HepG2 (cell line): ENCODE measurements at regions not wholly inside any gene's neighbourhood (a gene's known extent, or its start where the extent isn't known, plus 50 kb on each side); places are given as distances from the start of the nearest gene placed in this dataset.

ENCODE experiments used
- ATAC-seq: fragments of 200-7000 bp; cut with Tn5 transposase; 3 replicates; pipeline ENCODE4 v1.9.1; 2020; ENCODE audit warnings: mild to moderate bottlenecking, moderate library complexity
- BruUV-seq: library from RNA; stranded (reverse); fragments of 400-500 nt; replicated peaks from 2 replicates; lab custom pipeline; 2021; lab: Mats Ljungman, UMichigan
- CTCF ChIA-PET: fragments of 300-600 bp; formaldehyde crosslinking; extraction: SDS; loops from one replicate; lab custom pipeline; 2021; ENCODE audit warnings: low total read pairs, inconsistent platforms, low intra/inter-chr PET ratio; lab: Yijun Ruan, JAX
- POLR2A ChIA-PET: fragments of 350-600 bp; sonication (Branson Sonifier 250); formaldehyde crosslinking; loops from one replicate; lab custom pipeline; 2020; ENCODE audit warnings: antibody characterized with exemption, inconsistent platforms; lab: Yijun Ruan, JAX
- DNase-seq: peaks from one replicate; pipeline ENCODE4 v3.0.0-alpha.2; 2015; ENCODE audit warnings: low spot score
- FAIRE-seq: peaks from 3 replicates; lab custom pipeline; 2011; peaks lifted over from hg19 to GRCh38; lab: Jason Lieb, UNC
- H2AFZ ChIP-seq: one replicate; pipeline ENCODE4 v1.6.1; 2011; ENCODE audit warnings: low read length, inconsistent platforms
- H3K27ac ChIP-seq: fragments of 300-600 bp; 3 replicates; pipeline ENCODE4 v1.8.0; 2011; ENCODE audit warnings: mixed run types, mild to moderate bottlenecking, mixed read lengths, low read length, inconsistent platforms; ENCODE audit not compliant: insufficient read depth; ENCODE audit errors: extremely low read length
- H3K27me3 ChIP-seq, 2 experiments: fragments of 200-600 bp in 1 of 2; 2 replicates in 1 of 2; 3 replicates in 1 of 2; pipeline versions ENCODE4 v1.6.0 to v1.8.0; 2011; ENCODE audit warnings: low read length in 2 of 2, mild to moderate bottlenecking in 2 of 2, moderate library complexity in 2 of 2, inconsistent platforms in 1 of 2; ENCODE audit not compliant: insufficient read depth in 2 of 2, control insufficient read depth in 1 of 2
- H3K36me3 ChIP-seq, 2 experiments: fragments of 200-600 bp in 1 of 2; replicated peaks in 1 of 2; 2 replicates in 1 of 2; 3 replicates in 1 of 2; pipeline versions ENCODE4 v1.5.1 to v1.8.0; 2011; ENCODE audit warnings: low read length in 2 of 2, inconsistent platforms in 1 of 2; ENCODE audit not compliant: insufficient read depth in 2 of 2, control insufficient read depth in 1 of 2
- H3K4me1 ChIP-seq: 2 replicates; pipeline ENCODE4 v1.5.1; 2012; ENCODE audit warnings: low read length, inconsistent platforms; ENCODE audit not compliant: insufficient read depth
- H3K4me2 ChIP-seq: 2 replicates; pipeline ENCODE4 v1.6.0; 2011; ENCODE audit warnings: low read depth, low read length, inconsistent platforms
- H3K4me3 ChIP-seq, 3 experiments: fragments of 200-600 bp in 1 of 3; sonication (generic), shearing (Covaris generic) in 1 of 3; replicated peaks in 1 of 3; 2 replicates each; pipeline ENCODE4 v1.5.1; 2011 to 2016; ENCODE audit warnings: low read length in 3 of 3, inconsistent platforms in 2 of 3, low read depth in 2 of 3, mild to moderate bottlenecking in 2 of 3, control low read depth in 1 of 3, mixed read lengths in 1 of 3; ENCODE audit not compliant: insufficient read depth in 1 of 3
- H3K79me2 ChIP-seq: one replicate; pipeline ENCODE4 v1.6.1; 2011; ENCODE audit warnings: low read length, inconsistent platforms; ENCODE audit not compliant: insufficient read depth
- H3K9ac ChIP-seq: 2 replicates; pipeline ENCODE4 v1.6.0; 2011; ENCODE audit warnings: mild to moderate bottlenecking, low read depth, low read length, inconsistent platforms; ENCODE audit not compliant: insufficient read depth
- H3K9me3 ChIP-seq: 2 replicates; pipeline ENCODE4 v1.5.1; 2012; ENCODE audit warnings: mild to moderate bottlenecking, low read length
- H4K20me1 ChIP-seq: 2 replicates; pipeline ENCODE4 v1.6.0; 2011; ENCODE audit warnings: inconsistent platforms, mild to moderate bottlenecking, low read length, moderate library complexity; ENCODE audit not compliant: insufficient read depth
- BCL6 ChIP-seq: IDR thresholded peaks from 2 replicates; pipeline ENCODE4 v1.6.1; 2016; ENCODE audit warnings: missing genetic modification reagents, missing compliant biosample characterization
- CBFB ChIP-seq: sonication (generic); formaldehyde crosslinking; IDR thresholded peaks from 2 replicates; pipeline ENCODE4 v1.4.0; 2020; ENCODE audit warnings: missing genetic modification reagents
- GTF3A ChIP-seq: sonication (generic); formaldehyde crosslinking; conservative IDR thresholded peaks from 2 replicates; pipeline ENCODE4 v1.4.0; 2020; ENCODE audit warnings: mild to moderate bottlenecking, missing genetic modification reagents
- KMT2B ChIP-seq: IDR thresholded peaks from 2 replicates; pipeline ENCODE4 v1.6.1; 2016; ENCODE audit warnings: missing genetic modification reagents, missing compliant biosample characterization
- MXI1 ChIP-seq: IDR thresholded peaks from 3 replicates; pipeline ENCODE4 v1.6.1; 2012; ENCODE audit warnings: low read depth, low read length, inconsistent platforms, borderline replicate concordance
- PHB2 ChIP-seq: fragments of 450-650 bp; IDR thresholded peaks from 2 replicates; pipeline ENCODE4 v1.6.1; 2018; ENCODE audit not compliant: partially characterized antibody
- ZNF20 ChIP-seq: sonication (generic); formaldehyde crosslinking; IDR thresholded peaks from 2 replicates; pipeline ENCODE4 v1.4.0; 2020; ENCODE audit warnings: mild to moderate bottlenecking, moderate library complexity, missing genetic modification reagents
- ZNF253 ChIP-seq: sonication (generic); formaldehyde crosslinking; IDR thresholded peaks from 2 replicates; pipeline ENCODE4 v1.8.0; 2022; ENCODE audit warnings: mild to moderate bottlenecking, missing genetic modification reagents, borderline replicate concordance
- ZNF589 ChIP-seq: sonication (generic); formaldehyde crosslinking; conservative IDR thresholded peaks from 2 replicates; pipeline ENCODE4 v1.8.0; 2022; ENCODE audit warnings: mild to moderate bottlenecking, moderate library complexity, missing genetic modification reagents
- ZNF782 ChIP-seq: sonication (generic); formaldehyde crosslinking; IDR thresholded peaks from 2 replicates; pipeline ENCODE4 v1.4.0; 2020; ENCODE audit warnings: missing genetic modification reagents, mild to moderate bottlenecking, borderline replicate concordance
- ZSCAN25 ChIP-seq: sonication (generic); formaldehyde crosslinking; IDR thresholded peaks from 2 replicates; pipeline ENCODE4 v1.8.0; 2022; ENCODE audit warnings: mild to moderate bottlenecking, missing genetic modification reagents
- WGBS: methylation state at CpG from one replicate; pipeline ENCODE4 v1.1.6; 2017; ENCODE audit warnings: low lambda C conversion rate; 5-methylcytosine and 5-hydroxymethylcytosine counted together
- in situ Hi-C: cut with HindIII; loops from 2 replicates; pipeline ENCODE4 v1.10.0; 2017; ENCODE audit warnings: low pct_unique_long_range_greater_than_20kb; ENCODE audit not compliant: extremely low pct_ligation_motif_present
- intact Hi-C: fragments of 100-400 bp; cut with micrococcal nuclease; formaldehyde crosslinking; loops from one replicate; pipeline ENCODE4 v1.10.0; 2022; ENCODE audit not compliant: unreplicated experiment
- TF ChIP-seq, protein P1 (sequence below): sonication (generic); formaldehyde crosslinking; IDR thresholded peaks from 2 replicates; pipeline ENCODE4 v1.4.0; 2020; ENCODE audit warnings: low read depth, mild to moderate bottlenecking, missing genetic modification reagents
- TF ChIP-seq, protein P2 (sequence below): sonication (generic); formaldehyde crosslinking; conservative IDR thresholded peaks from 2 replicates; pipeline ENCODE4 v1.4.0; 2020; ENCODE audit warnings: missing genetic modification reagents

DNA sequence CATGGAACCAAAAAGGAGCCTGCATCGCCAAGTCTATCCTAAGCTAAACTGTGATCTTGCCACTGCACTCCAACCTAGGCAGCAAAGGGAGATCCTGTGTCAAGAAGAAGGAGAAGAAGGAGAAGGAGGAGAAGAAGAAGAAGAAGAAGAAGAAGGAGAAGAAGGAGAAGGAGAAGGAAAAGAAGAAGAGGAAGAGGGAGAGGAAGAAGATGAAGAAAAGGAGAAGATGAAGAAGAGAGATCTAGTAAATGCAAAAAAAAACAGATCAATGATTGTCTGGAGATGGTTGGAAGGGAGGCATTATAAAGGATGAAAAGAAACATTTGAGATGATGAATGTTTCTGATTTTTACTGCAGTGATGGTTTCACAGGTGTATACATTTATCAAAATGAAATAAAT is 1629.0 kb upstream of the PIK3C3 start:
- intact Hi-C loops = no loop called here

More for the DNA sequence above, 1629.0 kb upstream of the PIK3C3 start:
- Histone ChIP-seq H4K20me1 (no peaks in the 10 kb centered on the region), H3K9me3 (no peaks in the 10 kb centered on the region)
- TF ChIP-seq PHB2 (no peak), MXI1 (no peak), BCL6 (CRISPR knock-in tag) (no peak), GTF3A (CRISPR knock-in tag) (no peak), ZNF782 (CRISPR knock-in tag) (no peak), ZSCAN25 (no peak), ZNF589 (CRISPR knock-in tag) (no peak), ZNF20 (CRISPR knock-in tag) (no peak), KMT2B (CRISPR knock-in tag) (no peak), ZNF253 (CRISPR knock-in tag) (no peak), CBFB (CRISPR knock-in tag) (no peak)
- TF ChIP-seq, protein P1, sequence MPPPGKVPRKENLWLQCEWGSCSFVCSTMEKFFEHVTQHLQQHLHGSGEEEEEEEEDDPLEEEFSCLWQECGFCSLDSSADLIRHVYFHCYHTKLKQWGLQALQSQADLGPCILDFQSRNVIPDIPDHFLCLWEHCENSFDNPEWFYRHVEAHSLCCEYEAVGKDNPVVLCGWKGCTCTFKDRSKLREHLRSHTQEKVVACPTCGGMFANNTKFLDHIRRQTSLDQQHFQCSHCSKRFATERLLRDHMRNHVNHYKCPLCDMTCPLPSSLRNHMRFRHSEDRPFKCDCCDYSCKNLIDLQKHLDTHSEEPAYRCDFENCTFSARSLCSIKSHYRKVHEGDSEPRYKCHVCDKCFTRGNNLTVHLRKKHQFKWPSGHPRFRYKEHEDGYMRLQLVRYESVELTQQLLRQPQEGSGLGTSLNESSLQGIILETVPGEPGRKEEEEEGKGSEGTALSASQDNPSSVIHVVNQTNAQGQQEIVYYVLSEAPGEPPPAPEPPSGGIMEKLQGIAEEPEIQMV (CRISPR knock-in tag) = no peak
- TF ChIP-seq, protein P2, sequence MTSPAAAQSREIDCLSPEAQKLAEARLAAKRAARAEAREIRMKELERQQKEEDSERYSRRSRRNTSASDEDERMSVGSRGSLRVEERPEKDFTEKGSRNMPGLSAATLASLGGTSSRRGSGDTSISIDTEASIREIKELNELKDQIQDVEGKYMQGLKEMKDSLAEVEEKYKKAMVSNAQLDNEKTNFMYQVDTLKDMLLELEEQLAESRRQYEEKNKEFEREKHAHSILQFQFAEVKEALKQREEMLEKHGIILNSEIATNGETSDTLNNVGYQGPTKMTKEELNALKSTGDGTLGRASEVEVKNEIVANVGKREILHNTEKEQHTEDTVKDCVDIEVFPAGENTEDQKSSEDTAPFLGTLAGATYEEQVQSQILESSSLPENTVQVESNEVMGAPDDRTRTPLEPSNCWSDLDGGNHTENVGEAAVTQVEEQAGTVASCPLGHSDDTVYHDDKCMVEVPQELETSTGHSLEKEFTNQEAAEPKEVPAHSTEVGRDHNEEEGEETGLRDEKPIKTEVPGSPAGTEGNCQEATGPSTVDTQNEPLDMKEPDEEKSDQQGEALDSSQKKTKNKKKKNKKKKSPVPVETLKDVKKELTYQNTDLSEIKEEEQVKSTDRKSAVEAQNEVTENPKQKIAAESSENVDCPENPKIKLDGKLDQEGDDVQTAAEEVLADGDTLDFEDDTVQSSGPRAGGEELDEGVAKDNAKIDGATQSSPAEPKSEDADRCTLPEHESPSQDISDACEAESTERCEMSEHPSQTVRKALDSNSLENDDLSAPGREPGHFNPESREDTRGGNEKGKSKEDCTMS (CRISPR knock-in tag) = no peak
- TF ChIP-seq, all 625 proteins: peak for 0
- DNase-seq = no peak
- in situ Hi-C loops = no loop called here
- ChIA-PET POLR2A (no interaction called here), CTCF (no interaction called here)
- Histone ChIP-seq H3K36me3 (no peaks in the 10 kb centered on the region), H3K4me1 (no peaks in the 10 kb centered on the region), H3K9ac (no peak overlapping the region), H3K4me3 (no peak overlapping the region), H2AFZ (no peak overlapping the region), H3K4me2 (no peak overlapping the region), H3K27me3 (no peaks in the 10 kb centered on the region), H3K27ac (no peak overlapping the region), H3K79me2 (no peaks in the 10 kb centered on the region)
- no peak for ATAC-seq
- no peak for FAIRE-seq
- no TSS peak for BruUV-seq
- WGBS = 0% methylated on average over 1 of the region's 1 CpG
